ENCODE measurements at regions not wholly inside any gene's neighbourhood (a gene's known extent, or its start where the extent isn't known, plus 50 kb on each side); places are given as distances from the start of the nearest gene placed in this dataset.

DNA sequence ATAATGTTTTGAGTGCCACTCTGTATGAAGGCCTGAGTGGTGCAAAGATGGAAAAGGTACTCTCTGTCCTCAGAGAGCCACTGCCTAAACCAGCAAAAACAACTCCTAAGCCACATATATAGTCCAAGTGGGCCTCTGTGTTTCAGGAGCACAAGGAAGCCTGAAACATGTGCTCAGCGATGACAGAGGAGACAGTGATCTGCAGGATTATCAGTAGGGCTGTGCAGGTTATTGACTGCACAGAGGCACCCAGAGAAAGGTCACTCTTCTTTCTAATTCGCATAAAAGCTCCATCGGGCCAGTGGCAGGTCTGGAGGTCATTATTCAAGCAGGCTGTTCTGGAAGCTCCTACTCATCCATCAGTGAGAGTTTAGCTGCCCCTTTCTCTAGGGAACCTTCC, 361.9 kb downstream of the BCL11B start (continued):
- TF ChIP-seq, protein P1, sequence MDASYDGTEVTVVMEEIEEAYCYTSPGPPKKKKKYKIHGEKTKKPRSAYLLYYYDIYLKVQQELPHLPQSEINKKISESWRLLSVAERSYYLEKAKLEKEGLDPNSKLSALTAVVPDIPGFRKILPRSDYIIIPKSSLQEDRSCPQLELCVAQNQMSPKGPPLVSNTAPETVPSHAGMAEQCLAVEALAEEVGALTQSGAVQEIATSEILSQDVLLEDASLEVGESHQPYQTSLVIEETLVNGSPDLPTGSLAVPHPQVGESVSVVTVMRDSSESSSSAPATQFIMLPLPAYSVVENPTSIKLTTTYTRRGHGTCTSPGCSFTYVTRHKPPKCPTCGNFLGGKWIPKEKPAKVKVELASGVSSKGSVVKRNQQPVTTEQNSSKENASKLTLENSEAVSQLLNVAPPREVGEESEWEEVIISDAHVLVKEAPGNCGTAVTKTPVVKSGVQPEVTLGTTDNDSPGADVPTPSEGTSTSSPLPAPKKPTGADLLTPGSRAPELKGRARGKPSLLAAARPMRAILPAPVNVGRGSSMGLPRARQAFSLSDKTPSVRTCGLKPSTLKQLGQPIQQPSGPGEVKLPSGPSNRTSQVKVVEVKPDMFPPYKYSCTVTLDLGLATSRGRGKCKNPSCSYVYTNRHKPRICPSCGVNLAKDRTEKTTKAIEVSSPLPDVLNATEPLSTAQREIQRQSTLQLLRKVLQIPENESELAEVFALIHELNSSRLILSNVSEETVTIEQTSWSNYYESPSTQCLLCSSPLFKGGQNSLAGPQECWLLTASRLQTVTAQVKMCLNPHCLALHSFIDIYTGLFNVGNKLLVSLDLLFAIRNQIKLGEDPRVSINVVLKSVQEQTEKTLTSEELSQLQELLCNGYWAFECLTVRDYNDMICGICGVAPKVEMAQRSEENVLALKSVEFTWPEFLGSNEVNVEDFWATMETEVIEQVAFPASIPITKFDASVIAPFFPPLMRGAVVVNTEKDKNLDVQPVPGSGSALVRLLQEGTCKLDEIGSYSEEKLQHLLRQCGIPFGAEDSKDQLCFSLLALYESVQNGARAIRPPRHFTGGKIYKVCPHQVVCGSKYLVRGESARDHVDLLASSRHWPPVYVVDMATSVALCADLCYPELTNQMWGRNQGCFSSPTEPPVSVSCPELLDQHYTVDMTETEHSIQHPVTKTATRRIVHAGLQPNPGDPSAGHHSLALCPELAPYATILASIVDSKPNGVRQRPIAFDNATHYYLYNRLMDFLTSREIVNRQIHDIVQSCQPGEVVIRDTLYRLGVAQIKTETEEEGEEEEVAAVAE (CRISPR knock-in tag; IDR thresholded peaks at IDR 0.05; ENCODE audit: borderline replicate concordance), result no peak
- TF ChIP-seq IKZF4 (CRISPR knock-in tag; IDR thresholded peaks at IDR 0.05; ENCODE audit: borderline replicate concordance, low read depth, not compliant biosample characterization), result no peak
- TF ChIP-seq ZMAT3 (CRISPR knock-in tag; conservative IDR thresholded peaks at IDR 0.05), result no peak
- TF ChIP-seq ZMYM4 (CRISPR knock-in tag; IDR thresholded peaks at IDR 0.05), result no peak
- no peak for TF ChIP-seq ZNF3 (CRISPR knock-in tag; IDR thresholded peaks at IDR 0.05)

GRCh38 chr14:98912655-98913054, 359.3 kb downstream of the BCL11B start:
- H3K27ac ChIP-seq (ENCODE audit: extremely low read length, insufficient read depth, low read length), result no peak overlapping the region
- in situ Hi-C loops (cut with HindIII; ENCODE audit: extremely low pct_ligation_motif_present, low pct_unique_long_range_greater_than_20kb) (no loop called here), intact Hi-C loops (cut with micrococcal nuclease; ENCODE audit: unreplicated experiment) (no loop called here)
- ChIA-PET POLR2A (no interaction called here), CTCF (ENCODE audit: low intra/inter-chr PET ratio, low total read pairs) (no interaction called here)
- H2AFZ ChIP-seq (ENCODE audit: low read length), result no peak overlapping the region
- no peaks in the 10 kb centered on the region for H3K36me3 ChIP-seq (replicated peaks in 1 of 2; ENCODE audit: control insufficient read depth in 1 of 2, insufficient read depth in 2 of 2, low read length in 2 of 2)
- 0% methylated on average over 2 of the region's 2 CpGs for WGBS (ENCODE audit: low lambda C conversion rate)
- H3K27me3 ChIP-seq (ENCODE audit: control insufficient read depth in 1 of 2, insufficient read depth in 2 of 2, low read length in 2 of 2), result no peaks in the 10 kb centered on the region; a peak in 1 of 5 replicates
- BruUV-seq (replicated peaks), result no TSS peak
- H3K4me1 ChIP-seq (ENCODE audit: insufficient read depth, low read length), result no peaks in the 10 kb centered on the region
- no peaks in the 10 kb centered on the region for H3K79me2 ChIP-seq (ENCODE audit: insufficient read depth, low read length)
- no peak overlapping the region for H3K4me2 ChIP-seq (ENCODE audit: low read depth, low read length)
- TF ChIP-seq SMYD3 (CRISPR knock-in tag; IDR thresholded peaks at IDR 0.05) (no peak), POLR2AphosphoS5 (IDR thresholded peaks at IDR 0.05; ENCODE audit: low read depth, low read length) (no peak), PRMT3 (CRISPR knock-in tag; IDR thresholded peaks at IDR 0.05; ENCODE audit: borderline replicate concordance, low read depth) (no peak), ZNF850 (CRISPR knock-in tag; conservative IDR thresholded peaks at IDR 0.05) (no peak), REL (CRISPR knock-in tag; conservative IDR thresholded peaks at IDR 0.05) (no peak), ZEB1 (IDR thresholded peaks at IDR 0.05; ENCODE audit: insufficient replicate concordance, low read depth) (no peak), RELA (CRISPR knock-in tag; IDR thresholded peaks at IDR 0.05) (no peak), NCOA2 (CRISPR knock-in tag; IDR thresholded peaks at IDR 0.05) (no peak), ZKSCAN8 (CRISPR knock-in tag; IDR thresholded peaks at IDR 0.05; ENCODE audit: borderline replicate concordance) (no peak), ZNF766 (CRISPR knock-in tag; IDR thresholded peaks at IDR 0.05; ENCODE audit: borderline replicate concordance) (no peak), SIN3B (IDR thresholded peaks at IDR 0.05; ENCODE audit: low read length) (no peak), ATF1 (CRISPR knock-in tag; IDR thresholded peaks at IDR 0.05) (no peak), TCF7 (IDR thresholded peaks at IDR 0.05; ENCODE audit: low read depth) (no peak), CCAR2 (optimal IDR thresholded peaks at IDR 0.05; ENCODE audit: low read depth, low read length) (no peak), ZNF549 (CRISPR knock-in tag; IDR thresholded peaks at IDR 0.05) (no peak), HOXA3 (CRISPR knock-in tag; IDR thresholded peaks at IDR 0.05) (no peak)
- no peaks in the 10 kb centered on the region for H4K20me1 ChIP-seq (ENCODE audit: insufficient read depth, low read length)
- no peaks in the 10 kb centered on the region for H3K9me3 ChIP-seq (ENCODE audit: low read length)
- no peak for FAIRE-seq
- no peak overlapping the region for H3K4me3 ChIP-seq (replicated peaks in 1 of 3; ENCODE audit: insufficient read depth in 1 of 3, low read depth in 2 of 3, low read length in 3 of 3)
- no peak for ATAC-seq
- DNase-seq (ENCODE audit: low spot score), result no peak
- no peak overlapping the region for H3K9ac ChIP-seq (ENCODE audit: insufficient read depth, low read depth, low read length)

All from HepG2 (cell line).